AG09309 (cell line): ENCODE measurements at regions not wholly inside any gene's neighbourhood (a gene's known extent, or its start where the extent isn't known, plus 50 kb on each side); places are given as distances from the start of the nearest gene placed in this dataset.

ENCODE experiments used
- DNase-seq: peaks from one replicate; pipeline ENCODE4 v3.0.0-alpha.2; 2010; ENCODE audit warnings: low read depth
- H3K4me3 ChIP-seq: 2 replicates; pipeline ENCODE4 v1.5.1; 2011; ENCODE audit warnings: mild to moderate bottlenecking, low read depth, low read length, moderate library complexity; ENCODE audit not compliant: control insufficient read depth
- CTCF ChIP-seq: IDR thresholded peaks from 2 replicates; pipeline ENCODE4 v1.5.1; 2011; ENCODE audit warnings: mild to moderate bottlenecking, low read depth, low read length, inconsistent platforms; ENCODE audit not compliant: insufficient read depth, control insufficient read depth; ENCODE audit errors: missing control alignments

- DNase-seq: no peak
- no peak overlapping the region for H3K4me3 ChIP-seq
- no peak for TF ChIP-seq CTCF
These were observed 786.4 kb upstream of the SLITRK1 start for GRCh38 chr13:84668637-84669036.

- TF ChIP-seq CTCF: no peak
- H3K4me3 ChIP-seq: no peak overlapping the region
- no peak for DNase-seq
These were observed 780.2 kb upstream of the SLITRK1 start for GRCh38 chr13:84662491-84662890.

- no peak overlapping the region for H3K4me3 ChIP-seq
- DNase-seq: no peak
- no peak for TF ChIP-seq CTCF
These were observed 779.4 kb upstream of the SLITRK1 start for GRCh38 chr13:84661718-84662117.

GRCh38 chr13:84659359-84659661 is 777.0 kb upstream of the SLITRK1 start:
- no peak for DNase-seq
- no peak for TF ChIP-seq CTCF
- no peak overlapping the region for H3K4me3 ChIP-seq

- no peak for TF ChIP-seq CTCF
- DNase-seq: no peak
- H3K4me3 ChIP-seq: no peak overlapping the region
These were observed 776.5 kb upstream of the SLITRK1 start for GRCh38 chr13:84658491-84659358.

- no peak overlapping the region for H3K4me3 ChIP-seq
- no peak for TF ChIP-seq CTCF
- DNase-seq: no peak
These were observed 773.4 kb upstream of the SLITRK1 start for GRCh38 chr13:84655677-84656076.
